Mammary epithelial cell (primary cell): ENCODE measurements at regions not wholly inside any gene's neighbourhood (a gene's known extent, or its start where the extent isn't known, plus 50 kb on each side); places are given as distances from the start of the nearest gene placed in this dataset.

Experiments
- EZH2 ChIP-seq: IDR thresholded peaks from 2 replicates; pipeline ENCODE4 v1.6.1; 2012; ENCODE audit warnings: low read length, inconsistent platforms, borderline replicate concordance
- TF ChIP-seq, protein P1 (sequence below), 2 donors: IDR thresholded peaks in 1 of 2; conservative IDR thresholded peaks in 1 of 2; 2 replicates each; pipeline ENCODE4 v1.5.1; 2011 to 2012; ENCODE audit warnings: inconsistent platforms in 2 of 2, low read length in 2 of 2, mild to moderate bottlenecking in 2 of 2, control low read depth in 1 of 2, low read depth in 1 of 2; ENCODE audit not compliant: insufficient read depth in 1 of 2; ENCODE audit errors: extremely low read depth in 1 of 2

DNA sequence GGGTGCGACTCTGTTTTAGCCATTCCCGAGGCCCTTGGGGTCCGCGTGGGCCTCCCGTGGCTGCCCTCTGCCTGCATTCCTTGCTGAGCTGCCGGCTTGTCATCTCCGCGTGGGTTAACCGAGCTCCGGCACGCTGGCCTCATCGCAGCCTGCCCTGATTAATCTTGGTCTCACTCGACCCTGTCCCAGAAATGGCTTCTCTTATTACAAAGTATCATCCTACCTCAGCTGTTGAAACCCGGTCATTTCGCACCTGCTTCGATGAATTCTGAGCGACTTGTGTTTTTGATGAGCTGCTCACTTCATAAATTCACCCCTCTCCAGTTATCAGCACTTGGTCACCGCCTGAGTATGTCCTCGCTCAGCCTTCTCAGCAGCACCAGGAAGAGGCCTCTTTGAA is 123.5 kb upstream of the EGFLAM start:
- no peak for TF ChIP-seq EZH2
- TF ChIP-seq, protein P1, sequence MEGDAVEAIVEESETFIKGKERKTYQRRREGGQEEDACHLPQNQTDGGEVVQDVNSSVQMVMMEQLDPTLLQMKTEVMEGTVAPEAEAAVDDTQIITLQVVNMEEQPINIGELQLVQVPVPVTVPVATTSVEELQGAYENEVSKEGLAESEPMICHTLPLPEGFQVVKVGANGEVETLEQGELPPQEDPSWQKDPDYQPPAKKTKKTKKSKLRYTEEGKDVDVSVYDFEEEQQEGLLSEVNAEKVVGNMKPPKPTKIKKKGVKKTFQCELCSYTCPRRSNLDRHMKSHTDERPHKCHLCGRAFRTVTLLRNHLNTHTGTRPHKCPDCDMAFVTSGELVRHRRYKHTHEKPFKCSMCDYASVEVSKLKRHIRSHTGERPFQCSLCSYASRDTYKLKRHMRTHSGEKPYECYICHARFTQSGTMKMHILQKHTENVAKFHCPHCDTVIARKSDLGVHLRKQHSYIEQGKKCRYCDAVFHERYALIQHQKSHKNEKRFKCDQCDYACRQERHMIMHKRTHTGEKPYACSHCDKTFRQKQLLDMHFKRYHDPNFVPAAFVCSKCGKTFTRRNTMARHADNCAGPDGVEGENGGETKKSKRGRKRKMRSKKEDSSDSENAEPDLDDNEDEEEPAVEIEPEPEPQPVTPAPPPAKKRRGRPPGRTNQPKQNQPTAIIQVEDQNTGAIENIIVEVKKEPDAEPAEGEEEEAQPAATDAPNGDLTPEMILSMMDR (conservative IDR thresholded peaks at IDR 0.05 in 1 of 2, IDR thresholded peaks at IDR 0.05 in 1 of 2; ENCODE audit: extremely low read depth in 1 of 2, insufficient read depth in 1 of 2, low read depth in 1 of 2, low read length in 2 of 2) = no peak
